HG03064 (cell line): ENCODE measurements at regions not wholly inside any gene's neighbourhood (a gene's known extent, or its start where the extent isn't known, plus 50 kb on each side); places are given as distances from the start of the nearest gene placed in this dataset.
"Not testable (repeated sequence)": the region's sequence is repeated elsewhere in the genome, so short reads cannot be mapped to it uniquely, and the experiment has no call there.

Source experiments
- ATAC-seq: cut with Tn5 transposase; IDR thresholded peaks from one replicate; pipeline ENCODE4 v1.9.1; 2021; ENCODE audit warnings: low read depth; ENCODE audit not compliant: unreplicated experiment

DNA sequence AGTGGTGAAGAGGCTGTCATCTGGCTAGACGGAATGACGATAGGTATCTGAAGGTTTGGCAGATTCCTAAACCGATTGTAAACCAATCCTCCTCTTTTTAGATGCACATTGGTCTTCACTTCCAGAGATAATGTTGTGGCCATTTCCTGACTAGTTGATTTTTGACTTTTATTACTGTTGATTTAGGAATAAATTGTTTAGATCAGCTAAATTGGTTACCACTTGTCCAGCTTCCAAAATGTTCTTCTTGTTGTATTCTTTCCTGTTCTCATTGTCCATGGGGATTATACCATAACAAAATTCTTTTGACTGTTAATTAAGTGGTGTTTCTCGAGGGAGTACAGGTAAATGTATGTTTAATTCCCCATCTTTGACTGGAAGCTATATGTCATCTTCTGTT, 119.7 kb downstream of the MACROH2A1 start:
- no peak for ATAC-seq

- ATAC-seq: no peak
Observed at GRCh38 chr5:135276151-135276550, 122.9 kb downstream of the MACROH2A1 start.

GRCh38 chr5:135273212-135273611, 125.8 kb downstream of the MACROH2A1 start:
- ATAC-seq: no peak

DNA sequence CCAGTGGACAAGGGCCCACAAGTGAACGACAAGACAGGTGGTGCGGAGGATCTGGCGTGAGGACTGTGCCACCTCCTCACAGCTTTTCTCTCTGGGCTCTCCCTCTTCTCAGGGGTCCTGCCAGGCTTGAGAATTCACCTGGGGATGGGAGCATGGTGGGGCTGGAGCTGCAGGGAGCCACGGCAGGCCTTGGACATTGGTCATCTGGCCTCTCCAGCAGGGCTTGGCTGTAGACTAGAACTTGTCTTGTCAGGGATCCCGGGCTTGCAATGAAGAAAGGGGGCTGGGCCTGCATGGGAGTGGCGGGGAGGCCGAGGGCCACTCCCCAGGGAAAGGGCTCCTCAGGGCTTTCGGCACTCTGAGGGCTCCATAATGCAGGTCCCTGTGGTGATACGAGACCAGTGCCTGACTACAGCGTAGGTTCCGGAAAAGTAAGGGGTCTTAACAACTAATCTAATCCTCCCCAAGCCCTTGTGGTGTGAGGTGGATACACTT, 126.7 kb downstream of the MACROH2A1 start:
- ATAC-seq: no peak

DNA sequence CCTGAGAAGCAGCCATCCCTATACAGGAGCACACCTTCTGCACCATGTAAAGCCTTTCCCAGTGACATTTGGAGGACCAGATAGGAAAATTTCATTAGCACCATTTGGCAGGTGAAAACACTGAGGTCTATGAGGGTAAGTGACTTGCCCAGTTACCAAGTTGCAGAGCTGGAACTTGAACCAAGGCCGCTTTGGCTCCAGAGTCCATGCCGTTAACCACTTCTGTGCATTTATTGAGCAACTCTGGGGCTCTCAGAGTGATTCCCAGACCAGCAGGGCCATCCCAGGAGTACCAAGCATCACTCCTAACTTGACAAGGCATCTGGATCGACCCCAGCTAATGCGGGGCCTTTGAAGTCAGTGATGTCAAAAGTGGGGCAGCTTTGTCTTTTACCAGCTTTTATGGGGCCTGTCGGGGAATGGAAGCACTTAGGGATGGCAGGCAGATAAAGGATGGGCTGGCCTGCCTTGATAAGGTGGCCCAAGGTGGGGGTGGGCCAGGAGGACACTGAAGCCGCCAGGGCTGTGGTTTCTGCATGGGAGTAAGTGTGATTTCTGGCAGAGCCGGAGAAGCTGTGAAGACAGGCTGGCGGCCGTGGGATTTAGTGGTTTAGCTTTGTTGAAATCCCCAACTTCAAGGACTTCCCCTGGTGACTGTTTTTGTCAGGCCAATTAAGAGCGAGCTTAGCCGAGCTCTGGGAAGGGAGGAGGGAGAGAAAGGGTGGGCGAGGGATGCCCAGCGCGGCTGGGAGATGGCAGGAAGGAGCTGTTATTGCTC, 127.3 kb downstream of the MACROH2A1 start:
- ATAC-seq: no peak

- ATAC-seq: no peak
Observed at GRCh38 chr5:135269931-135270421, 129.1 kb downstream of the MACROH2A1 start.

- no peak for ATAC-seq
Observed at GRCh38 chr5:135269199-135269598, 129.8 kb downstream of the MACROH2A1 start.

- no peak for ATAC-seq
Observed at GRCh38 chr5:135266975-135267374, 132.1 kb downstream of the MACROH2A1 start.

DNA sequence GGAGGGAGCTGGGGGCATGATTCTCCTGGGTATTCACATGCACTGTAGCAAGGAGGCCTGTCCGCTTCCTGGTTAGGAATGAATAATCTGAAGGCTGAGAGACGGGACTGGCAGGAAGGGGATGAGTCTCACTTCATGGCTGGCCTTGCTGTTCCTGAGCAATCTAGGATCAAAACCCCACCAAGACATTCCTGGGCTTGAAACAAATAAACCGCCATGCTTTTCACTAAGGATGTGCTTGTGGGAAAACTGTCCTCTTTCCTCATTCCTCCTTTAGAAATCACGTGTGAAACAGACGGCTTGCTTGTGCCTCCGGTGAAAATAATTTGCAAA, 132.8 kb downstream of the MACROH2A1 start:
- ATAC-seq: no peak

- no peak for ATAC-seq
Observed at GRCh38 chr5:135265497-135266302, 133.3 kb downstream of the MACROH2A1 start.

DNA sequence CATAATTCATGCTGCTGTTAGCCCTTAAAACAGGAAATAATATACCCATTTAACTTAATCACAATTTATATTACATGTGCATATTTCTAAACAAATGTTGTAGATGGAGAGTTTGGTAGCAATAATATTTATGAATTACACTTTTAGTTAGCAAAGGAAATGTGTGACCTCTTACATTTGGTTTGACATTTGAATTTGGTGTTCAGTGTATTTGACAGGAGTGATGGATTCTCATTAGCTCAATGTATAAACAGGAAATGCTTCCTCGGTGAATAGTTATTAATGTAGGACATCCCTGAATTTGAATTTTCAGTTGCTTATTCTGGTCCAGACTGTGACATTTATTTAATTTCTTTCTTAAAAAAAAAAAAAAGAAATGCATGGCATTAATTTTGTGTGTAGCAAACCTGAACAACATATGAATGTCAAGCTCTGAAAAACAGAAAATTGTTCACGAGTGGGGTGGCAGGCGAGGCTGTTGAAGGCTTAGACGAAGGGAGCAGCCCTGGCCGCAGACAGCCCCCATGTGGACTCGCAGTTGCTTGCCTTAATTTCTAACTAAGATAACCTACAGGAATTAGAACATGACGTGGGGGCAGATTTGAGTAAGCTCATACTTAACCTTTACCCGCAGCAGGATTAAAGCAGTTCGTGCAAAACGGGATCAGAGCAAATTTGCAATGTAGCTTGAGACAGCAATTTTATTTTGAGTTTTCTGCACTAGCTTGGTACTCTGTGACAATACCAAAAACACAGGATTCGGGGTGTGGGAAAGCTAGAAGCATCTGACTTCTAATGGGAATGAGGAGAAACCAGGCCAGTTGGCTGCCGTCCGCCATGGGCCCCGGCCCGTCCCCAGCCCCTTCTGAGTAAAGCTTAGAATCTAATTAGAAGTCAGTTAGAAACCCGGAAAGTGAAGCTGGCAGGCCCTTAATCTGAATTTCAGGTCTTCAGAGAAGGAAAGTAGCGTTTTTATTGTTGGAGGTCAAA, 134.3 kb downstream of the MACROH2A1 start:
- no peak for ATAC-seq

- ATAC-seq: no peak
Observed at GRCh38 chr5:135263022-135263668, 135.9 kb downstream of the MACROH2A1 start.

DNA sequence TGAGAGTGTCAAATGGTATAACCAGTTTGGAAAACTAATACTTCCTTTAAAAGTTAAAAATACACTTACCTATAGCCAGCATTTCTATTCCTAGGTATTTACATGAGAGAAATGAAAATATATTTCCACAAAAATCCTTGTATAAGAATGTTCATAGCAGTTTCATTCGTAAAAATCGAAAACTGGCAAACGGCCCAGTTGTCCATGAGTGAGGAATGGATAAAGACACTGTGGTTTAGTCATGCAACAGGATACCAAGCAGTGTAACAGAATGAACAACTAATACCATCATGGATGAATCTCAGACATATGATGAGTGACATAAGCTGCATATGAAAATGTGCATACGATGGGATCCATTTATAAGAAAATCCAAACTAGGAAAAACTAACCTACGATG, 136.7 kb downstream of the MACROH2A1 start:
- no peak for ATAC-seq

GRCh38 chr5:135260108-135260507, 138.9 kb downstream of the MACROH2A1 start:
- not testable (repeated sequence) for ATAC-seq

DNA sequence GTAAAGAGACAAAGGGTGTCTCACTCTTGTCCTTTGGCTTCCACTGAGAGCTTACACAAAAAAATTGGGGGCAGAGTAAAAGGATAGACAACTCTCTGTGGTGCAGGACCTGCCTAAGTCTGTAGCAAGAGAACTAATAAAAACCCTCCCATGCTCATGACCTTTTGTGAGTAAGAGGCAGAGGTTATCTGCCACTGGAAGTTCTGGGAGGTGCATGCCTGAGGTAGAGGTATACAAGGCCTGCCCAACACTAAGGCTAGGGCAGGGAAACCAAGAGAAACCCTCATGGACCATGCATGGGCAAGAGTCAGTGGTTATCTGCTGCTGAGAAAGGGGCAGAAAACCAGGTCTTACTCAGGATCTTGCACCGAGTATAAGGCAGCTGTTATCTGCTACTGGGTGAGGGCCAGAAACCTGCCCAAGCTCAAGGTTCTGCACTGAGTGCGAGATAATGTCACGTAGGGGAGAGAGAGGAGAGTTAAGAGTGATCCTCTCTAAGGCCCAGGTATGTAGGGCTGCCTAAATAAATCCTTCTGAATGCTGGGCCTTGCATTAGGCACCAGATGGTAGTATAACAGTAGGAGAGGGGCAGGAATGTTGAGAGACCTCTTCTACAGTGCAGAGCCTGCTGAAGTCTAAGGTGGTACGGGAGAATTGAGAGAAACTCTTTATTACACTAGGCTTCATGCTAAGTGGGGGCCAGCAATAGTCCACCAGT, 143.4 kb downstream of the MACROH2A1 start:
- no peak for ATAC-seq

- ATAC-seq: no peak
Observed at GRCh38 chr5:135254183-135254582, 144.8 kb downstream of the MACROH2A1 start.

GRCh38 chr5:135253601-135254178, 145.3 kb downstream of the MACROH2A1 start:
- ATAC-seq: no peak

DNA sequence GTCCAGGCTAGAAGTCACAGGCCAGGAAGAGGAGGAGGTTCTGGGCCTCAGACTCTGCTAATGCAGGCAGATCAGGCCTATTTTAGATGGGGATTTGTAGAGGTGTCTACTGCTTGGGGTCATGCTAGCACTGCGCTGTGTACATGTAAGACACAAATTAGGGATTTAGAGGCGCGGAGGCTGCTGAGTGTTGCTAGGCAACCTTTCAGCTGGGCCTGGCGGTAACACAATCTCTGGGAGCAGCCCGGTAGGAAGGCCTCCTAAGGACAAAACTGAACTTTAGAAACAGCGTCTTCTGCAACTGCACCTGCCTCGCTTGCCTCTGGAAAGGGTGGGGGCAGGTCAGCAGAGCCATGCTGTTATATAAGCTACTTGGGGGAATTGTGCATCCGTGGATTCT, 147.9 kb downstream of the MACROH2A1 start:
- ATAC-seq: no peak

DNA sequence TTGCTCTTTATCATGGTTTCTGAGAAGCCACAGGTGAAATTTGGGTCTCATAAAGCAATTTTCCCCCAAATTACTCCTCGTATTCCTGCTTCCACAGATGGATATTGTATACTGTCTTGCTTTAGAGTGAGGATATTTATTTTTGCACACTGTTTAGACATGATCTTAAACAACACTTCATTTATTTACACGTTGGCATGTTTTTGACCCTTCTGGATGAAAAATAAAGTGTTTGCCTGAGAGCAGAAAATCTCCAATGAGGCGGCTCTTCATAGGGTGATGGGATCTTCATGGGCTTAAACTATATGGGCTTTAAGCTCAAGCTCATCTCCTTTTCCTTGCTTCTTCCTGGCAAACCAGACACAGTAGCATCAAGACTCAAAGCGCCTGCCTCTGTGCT, 148.4 kb downstream of the MACROH2A1 start:
- no peak for ATAC-seq
